Erythroblast (primary cell): ENCODE measurements at regions not wholly inside any gene's neighbourhood (a gene's known extent, or its start where the extent isn't known, plus 50 kb on each side); places are given as distances from the start of the nearest gene placed in this dataset.

Experiments
- GATA1 ChIP-seq: IDR thresholded peaks from 2 replicates; pipeline ENCODE4 v1.6.1; 2011; ENCODE audit warnings: low read depth, mild to moderate bottlenecking, control low read depth, low read length, moderate library complexity
- POLR2A ChIP-seq: IDR thresholded peaks from 2 replicates; pipeline ENCODE4 v1.6.1; 2011; ENCODE audit warnings: mild to moderate bottlenecking, low read length

DNA sequence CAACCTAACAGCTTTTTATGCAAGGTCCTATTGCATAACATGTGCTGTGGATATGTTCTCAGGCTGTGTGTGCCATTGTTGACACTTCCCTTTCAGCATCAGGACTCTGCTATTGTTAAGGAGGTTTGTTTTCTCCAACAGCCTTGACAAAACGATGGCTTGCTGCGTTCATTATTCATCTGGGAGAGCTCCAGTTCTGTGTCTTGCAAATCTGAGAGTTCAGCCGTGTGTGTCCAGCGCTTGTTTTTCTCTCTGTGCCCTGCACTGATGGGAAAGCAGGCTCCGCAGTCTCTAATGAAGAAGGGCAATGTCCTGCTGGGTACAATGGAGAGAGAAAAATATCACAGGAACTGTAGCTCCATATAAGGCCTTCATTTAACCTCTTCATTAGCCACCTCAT, 63.7 kb downstream of the CLDN17 start:
- TF ChIP-seq POLR2A (no peak), GATA1 (no peak)
